ENCODE measurements at regions not wholly inside any gene's neighbourhood (a gene's known extent, or its start where the extent isn't known, plus 50 kb on each side); places are given as distances from the start of the nearest gene placed in this dataset.

GRCh38 chr13:90696656-90697055 is 650.8 kb upstream of the MIR17HG start:
- H3K27ac ChIP-seq, result no peak overlapping the region
- 70 to 73% methylated on average over 5 of the region's 5 CpGs for WGBS, 2 donors
- no peak overlapping the region for H3K4me3 ChIP-seq
- intact Hi-C loops (cut with DNase I), result no loop called here
- TF ChIP-seq POLR2A (IDR thresholded peaks at IDR 0.05) (no peak), CTCF (IDR thresholded peaks at IDR 0.05) (no peak)
- H3K36me3 ChIP-seq, result no peaks in the 10 kb centered on the region
- H3K9me3 ChIP-seq, result peaks cover 0 to 6% (median 0%) of the 10 kb centered on the region in 3 donors
- H3K4me1 ChIP-seq, result no peaks in the 10 kb centered on the region
- no peaks in the 10 kb centered on the region for H3K27me3 ChIP-seq
- DNase-seq, result no peak

- H3K27ac ChIP-seq, result no peak overlapping the region
- H3K4me3 ChIP-seq, result no peak overlapping the region
- H3K9me3 ChIP-seq, result peaks cover 0 to 6% (median 0%) of the 10 kb centered on the region in 3 donors
- intact Hi-C loops (cut with DNase I), result no loop called here
- DNase-seq, result no peak
- whole genome bisulfite sequencing, 2 donors, result 83 to 100% methylated on average over 1 of the region's 1 CpG
- no peaks in the 10 kb centered on the region for H3K27me3 ChIP-seq
- H3K36me3 ChIP-seq, result no peaks in the 10 kb centered on the region
- TF ChIP-seq POLR2A (IDR thresholded peaks at IDR 0.05) (no peak), CTCF (IDR thresholded peaks at IDR 0.05) (no peak)
- H3K4me1 ChIP-seq, result no peaks in the 10 kb centered on the region
Measured at GRCh38 chr13:90700340-90700739, 647.1 kb upstream of the MIR17HG start.

GRCh38 chr13:90701264-90701663 is 646.2 kb upstream of the MIR17HG start:
- TF ChIP-seq POLR2A (IDR thresholded peaks at IDR 0.05) (no peak), CTCF (IDR thresholded peaks at IDR 0.05) (no peak)
- H3K27me3 ChIP-seq, result no peaks in the 10 kb centered on the region
- H3K4me1 ChIP-seq, result no peaks in the 10 kb centered on the region
- no peaks in the 10 kb centered on the region for H3K36me3 ChIP-seq
- WGBS, 2 donors, result 74 to 87% methylated on average over 2 of the region's 2 CpGs
- H3K4me3 ChIP-seq, result no peak overlapping the region
- H3K27ac ChIP-seq, result no peak overlapping the region
- DNase-seq, result no peak
- H3K9me3 ChIP-seq, result peaks cover 0 to 6% (median 0%) of the 10 kb centered on the region in 3 donors
- intact Hi-C loops (cut with DNase I), result no loop called here

- no peak overlapping the region for H3K4me3 ChIP-seq
- no peaks in the 10 kb centered on the region for H3K4me1 ChIP-seq
- H3K27me3 ChIP-seq, result no peaks in the 10 kb centered on the region
- no peak overlapping the region for H3K27ac ChIP-seq
- WGBS, 2 donors, result 71 to 74% methylated on average over 5 of the region's 5 CpGs
- no peak for DNase-seq
- TF ChIP-seq CTCF (IDR thresholded peaks at IDR 0.05), result no peak
- TF ChIP-seq POLR2A (IDR thresholded peaks at IDR 0.05), result no peak
- no peaks in the 10 kb centered on the region for H3K36me3 ChIP-seq
- intact Hi-C loops (cut with DNase I), result no loop called here
- H3K9me3 ChIP-seq, result peaks cover 0 to 6% (median 0%) of the 10 kb centered on the region in 3 donors
Measured at GRCh38 chr13:90702050-90702449, 645.4 kb upstream of the MIR17HG start.

GRCh38 chr13:90706631-90707030 is 640.9 kb upstream of the MIR17HG start:
- H3K36me3 ChIP-seq, result no peaks in the 10 kb centered on the region
- intact Hi-C loops (cut with DNase I), result no loop called here
- TF ChIP-seq CTCF (IDR thresholded peaks at IDR 0.05) (no peak), POLR2A (IDR thresholded peaks at IDR 0.05) (no peak)
- no peak overlapping the region for H3K27ac ChIP-seq
- DNase-seq, result no peak
- no peaks in the 10 kb centered on the region for H3K27me3 ChIP-seq
- no peaks in the 10 kb centered on the region for H3K4me1 ChIP-seq
- H3K9me3 ChIP-seq, result no peaks in the 10 kb centered on the region
- H3K4me3 ChIP-seq, result no peak overlapping the region
- WGBS, 2 donors, result 71 to 73% methylated on average over 4 of the region's 4 CpGs

All from esophagus squamous epithelium (tissue), 5 donors.